Smooth muscle cell (in vitro differentiated cells): ENCODE measurements at regions not wholly inside any gene's neighbourhood (a gene's known extent, or its start where the extent isn't known, plus 50 kb on each side); places are given as distances from the start of the nearest gene placed in this dataset.

Source experiments
- DNase-seq: peaks from one replicate; lab custom pipeline; 2025; ENCODE audit not compliant: unreplicated experiment; lab: John Stamatoyannopoulos, UW
- H2AFZ ChIP-seq: fragments of 200-600 bp; sonication (generic); 2 replicates; pipeline ENCODE4 v1.6.0; 2016; ENCODE audit warnings: antibody characterized with exemption, low read depth, mild to moderate bottlenecking
- H3F3A ChIP-seq: fragments of 200-600 bp; sonication (generic); 2 replicates; pipeline ENCODE4 v1.6.0; 2017; ENCODE audit warnings: antibody characterized with exemption, low read depth
- H3K27ac ChIP-seq: fragments of 200-600 bp; sonication (generic); 2 replicates; pipeline ENCODE4 v1.5.1; 2016; ENCODE audit warnings: low read depth, mild to moderate bottlenecking
- H3K27me3 ChIP-seq: fragments of 200-600 bp; sonication (generic); 2 replicates; pipeline ENCODE4 v1.6.1; 2016; ENCODE audit warnings: low read depth, mild to moderate bottlenecking
- H3K36me3 ChIP-seq: fragments of 200-600 bp; sonication (generic); 2 replicates; pipeline ENCODE4 v1.5.1; 2016; ENCODE audit warnings: low read depth
- H3K4me1 ChIP-seq: fragments of 200-600 bp; sonication (generic); 2 replicates; pipeline ENCODE4 v1.5.1; 2016; ENCODE audit warnings: low read depth
- H3K4me2 ChIP-seq: fragments of 200-600 bp; sonication (generic); 2 replicates; pipeline ENCODE4 v1.6.0; 2016; ENCODE audit warnings: mild to moderate bottlenecking
- H3K4me3 ChIP-seq: fragments of 200-600 bp; sonication (generic); 2 replicates; pipeline ENCODE4 v1.5.1; 2016; ENCODE audit warnings: mild to moderate bottlenecking
- H3K79me2 ChIP-seq: fragments of 200-600 bp; sonication (generic); 2 replicates; pipeline ENCODE4 v1.6.0; 2016; ENCODE audit warnings: low read depth, mild to moderate bottlenecking
- H3K9ac ChIP-seq: fragments of 200-600 bp; sonication (generic); 2 replicates; pipeline ENCODE4 v1.6.0; 2016; ENCODE audit warnings: low read depth
- H3K9me3 ChIP-seq: fragments of 200-600 bp; sonication (generic); replicated peaks from 2 replicates; pipeline ENCODE4 v1.5.1; 2016; ENCODE audit warnings: low read depth
- H4K20me1 ChIP-seq: fragments of 200-600 bp; sonication (generic); 2 replicates; pipeline ENCODE4 v1.6.0; 2016; ENCODE audit warnings: low read depth
- CTCF ChIP-seq: fragments of 200-600 bp; sonication (generic); IDR thresholded peaks from 2 replicates; pipeline ENCODE4 v1.5.1; 2017; ENCODE audit warnings: borderline replicate concordance, mild to moderate bottlenecking, antibody characterized with exemption; ENCODE audit not compliant: insufficient read depth, poor library complexity, severe bottlenecking
- WGBS: methylation state at CpG from one replicate; pipeline ENCODE4 v1.1.7; 2016; ENCODE audit warnings: low lambda C conversion rate; 5-methylcytosine and 5-hydroxymethylcytosine counted together

GRCh38 chr15:53448232-53449015, 311.0 kb downstream of the WDR72 start:
- no peak overlapping the region for H3K4me3 ChIP-seq
- no peak overlapping the region for H3K4me2 ChIP-seq
- 59% methylated on average over 7 of the region's 7 CpGs for WGBS
- no peak overlapping the region for H2AFZ ChIP-seq
- no peak for TF ChIP-seq CTCF
- H3K36me3 ChIP-seq: no peaks in the 10 kb centered on the region
- no peaks in the 10 kb centered on the region for H3K27me3 ChIP-seq
- H4K20me1 ChIP-seq: no peaks in the 10 kb centered on the region
- H3F3A ChIP-seq: no peaks in the 10 kb centered on the region
- no peaks in the 10 kb centered on the region for H3K79me2 ChIP-seq
- H3K9ac ChIP-seq: no peak overlapping the region
- no peaks in the 10 kb centered on the region for H3K9me3 ChIP-seq
- H3K4me1 ChIP-seq: peaks cover 8% of the 10 kb centered on the region
- H3K27ac ChIP-seq: no peak overlapping the region
- no peak for DNase-seq

GRCh38 chr15:53447742-53448141, 311.7 kb downstream of the WDR72 start:
- H3K4me1 ChIP-seq: peaks cover 8% of the 10 kb centered on the region
- H3K4me2 ChIP-seq: no peak overlapping the region
- H3K4me3 ChIP-seq: no peak overlapping the region
- no peaks in the 10 kb centered on the region for H3K36me3 ChIP-seq
- no peaks in the 10 kb centered on the region for H3K27me3 ChIP-seq
- no peak for DNase-seq
- TF ChIP-seq CTCF: no peak
- no peak overlapping the region for H3K27ac ChIP-seq
- no peak overlapping the region for H3K9ac ChIP-seq
- H2AFZ ChIP-seq: no peak overlapping the region
- 93% methylated on average over 1 of the region's 1 CpG for WGBS
- H3K9me3 ChIP-seq: no peaks in the 10 kb centered on the region
- H4K20me1 ChIP-seq: no peaks in the 10 kb centered on the region
- H3K79me2 ChIP-seq: no peaks in the 10 kb centered on the region
- H3F3A ChIP-seq: no peaks in the 10 kb centered on the region

- Histone ChIP-seq H3F3A (no peaks in the 10 kb centered on the region), H2AFZ (no peak overlapping the region), H3K4me3 (no peak overlapping the region), H3K4me1 (peaks cover 8% of the 10 kb centered on the region), H3K27me3 (no peaks in the 10 kb centered on the region), H3K36me3 (no peaks in the 10 kb centered on the region), H3K27ac (no peak overlapping the region), H3K9ac (no peak overlapping the region), H3K9me3 (no peaks in the 10 kb centered on the region), H3K79me2 (no peaks in the 10 kb centered on the region), H4K20me1 (no peaks in the 10 kb centered on the region), H3K4me2 (no peak overlapping the region)
- no peak for TF ChIP-seq CTCF
- DNase-seq: no peak
- 84% methylated on average over 2 of the region's 2 CpGs for WGBS
Observed at GRCh38 chr15:53447053-53447574, 312.3 kb downstream of the WDR72 start.

- Histone ChIP-seq H3K9me3 (no peaks in the 10 kb centered on the region), H3K9ac (no peak overlapping the region), H2AFZ (no peak overlapping the region), H3K79me2 (no peaks in the 10 kb centered on the region), H3K27ac (no peak overlapping the region), H3K4me2 (no peak overlapping the region), H3K4me1 (peaks cover 8% of the 10 kb centered on the region), H3F3A (no peaks in the 10 kb centered on the region), H3K4me3 (no peak overlapping the region), H3K27me3 (no peaks in the 10 kb centered on the region), H3K36me3 (no peaks in the 10 kb centered on the region), H4K20me1 (no peaks in the 10 kb centered on the region)
- WGBS: 41% methylated on average over 1 of the region's 1 CpG
- TF ChIP-seq CTCF: no peak
- no peak for DNase-seq
Observed at GRCh38 chr15:53446376-53446775, 313.1 kb downstream of the WDR72 start.
